GM12878 (cell line): ENCODE measurements at regions not wholly inside any gene's neighbourhood (a gene's known extent, or its start where the extent isn't known, plus 50 kb on each side); places are given as distances from the start of the nearest gene placed in this dataset.

Source experiments
- ATAC-seq: fragments of 200-7000 bp; cut with Tn5 transposase; 3 replicates; pipeline ENCODE4 v1.9.1; 2020; ENCODE audit warnings: mild to moderate bottlenecking, moderate library complexity
- BruUV-seq: library from RNA; stranded (reverse); fragments of 400-500 nt; replicated peaks from 2 replicates; lab custom pipeline; 2021; lab: Mats Ljungman, UMichigan
- CTCF ChIA-PET: fragments of 300-600 bp; sonication (Branson Sonifier 250); formaldehyde crosslinking; extraction: SDS; loops from one replicate; lab custom pipeline; 2021; ENCODE audit warnings: inconsistent platforms; lab: Yijun Ruan, JAX
- POLR2A ChIA-PET: fragments of 350-600 bp; formaldehyde crosslinking; extraction: SDS; loops from one replicate; lab custom pipeline; 2021; ENCODE audit warnings: inconsistent platforms; lab: Charles Lee
- RAD21 ChIA-PET: fragments of 300-600 bp; sonication (Branson Sonifier 250); formaldehyde crosslinking; loops from one replicate; lab custom pipeline; 2023; ENCODE audit warnings: antibody characterized with exemption; ENCODE audit not compliant: unreplicated experiment; lab: Charles Lee
- SMC1A ChIA-PET: fragments of 300-600 bp; sonication (Branson Sonifier 250); formaldehyde crosslinking; loops from one replicate; lab custom pipeline; 2023; ENCODE audit not compliant: unreplicated experiment, uncharacterized antibody; lab: Charles Lee
- DNase-seq: peaks from one replicate; pipeline ENCODE4 v3.0.0-alpha.2; 2011; ENCODE audit warnings: low read depth, low spot score
- FAIRE-seq: peaks from 3 replicates; lab custom pipeline; 2011; peaks lifted over from hg19 to GRCh38; lab: Jason Lieb, UNC
- H2AFZ ChIP-seq: 2 replicates; pipeline ENCODE4 v1.6.0; 2011; ENCODE audit warnings: low read depth, low read length, control low read depth; ENCODE audit not compliant: control insufficient read depth
- H3K27ac ChIP-seq: 2 replicates; pipeline ENCODE4 v1.5.1; 2011; ENCODE audit warnings: control low read depth; ENCODE audit not compliant: control insufficient read depth, insufficient read depth
- H3K27me3 ChIP-seq, 2 experiments: replicated peaks in 1 of 2; 2 replicates each; pipeline versions ENCODE4 v1.6.0 to v1.6.1; 2011; ENCODE audit warnings: low read length in 1 of 2; ENCODE audit not compliant: control insufficient read depth in 2 of 2, insufficient read depth in 2 of 2
- H3K36me3 ChIP-seq, 2 experiments: 2 replicates each; pipeline ENCODE4 v1.5.1; 2011; ENCODE audit warnings: low read length in 1 of 2; ENCODE audit not compliant: control insufficient read depth in 2 of 2, insufficient read depth in 2 of 2
- H3K4me1 ChIP-seq: 2 replicates; pipeline ENCODE4 v1.6.1; 2011; ENCODE audit warnings: mild to moderate bottlenecking, low read length, moderate library complexity, mixed read lengths; ENCODE audit not compliant: control insufficient read depth, insufficient read depth
- H3K4me2 ChIP-seq: 2 replicates; pipeline ENCODE4 v1.6.0; 2011; ENCODE audit warnings: control low read depth; ENCODE audit not compliant: control insufficient read depth, insufficient read depth
- H3K4me3 ChIP-seq: fragments of 200-600 bp; sonication (generic); 2 replicates; pipeline ENCODE4 v1.5.1; 2016
- H3K79me2 ChIP-seq: 2 replicates; pipeline ENCODE4 v1.6.0; 2011; ENCODE audit warnings: low read length; ENCODE audit not compliant: control insufficient read depth, insufficient read depth
- H3K9ac ChIP-seq: 2 replicates; pipeline ENCODE4 v1.8.0; 2011; ENCODE audit warnings: low read length, control low read depth, mixed read lengths; ENCODE audit not compliant: control insufficient read depth, insufficient read depth
- H3K9me3 ChIP-seq: replicated peaks from 3 replicates; pipeline ENCODE4 v1.5.1; 2011; ENCODE audit warnings: mild to moderate bottlenecking, low read length; ENCODE audit not compliant: control insufficient read depth, insufficient read depth
- H4K20me1 ChIP-seq: 2 replicates; pipeline ENCODE4 v1.6.0; 2011; ENCODE audit not compliant: control insufficient read depth, insufficient read depth
- CHD1 ChIP-seq: IDR thresholded peaks from 2 replicates; pipeline ENCODE4 v1.6.1; 2012; ENCODE audit warnings: low read depth, low read length, improper control_type of control experiment
- ESRRA ChIP-seq: IDR thresholded peaks from 2 replicates; pipeline ENCODE4 v1.6.1; 2012; ENCODE audit warnings: mild to moderate bottlenecking, low read length, improper control_type of control experiment
- FOXK2 ChIP-seq: fragments of 450-650 bp; IDR thresholded peaks from 2 replicates; pipeline ENCODE4 v1.6.1; 2017; ENCODE audit warnings: mild to moderate bottlenecking, moderate library complexity
- HDAC2 ChIP-seq: fragments of 200-600 bp; sonication (generic); IDR thresholded peaks from 2 replicates; pipeline ENCODE4 v1.6.1; 2017
- IRF4 ChIP-seq: IDR thresholded peaks from 2 replicates; pipeline ENCODE4 v1.6.1; 2011; ENCODE audit warnings: low read depth, low read length
- MEF2A ChIP-seq: IDR thresholded peaks from 2 replicates; pipeline ENCODE4 v1.6.1; 2011; ENCODE audit warnings: low read depth, mild to moderate bottlenecking, low read length, moderate library complexity; ENCODE audit not compliant: insufficient read depth
- MTA2 ChIP-seq: fragments of 450-650 bp; IDR thresholded peaks from 2 replicates; pipeline ENCODE4 v1.6.1; 2016; ENCODE audit warnings: low read depth, mild to moderate bottlenecking, moderate library complexity
- POU2F2 ChIP-seq: IDR thresholded peaks from 3 replicates; pipeline ENCODE4 v1.6.1; 2011; ENCODE audit warnings: low read depth, mild to moderate bottlenecking, low read length, borderline replicate concordance
- ZNF217 ChIP-seq: fragments of 450-650 bp; IDR thresholded peaks from 2 replicates; pipeline ENCODE4 v1.6.1; 2017; ENCODE audit warnings: antibody characterized with exemption, mild to moderate bottlenecking
- ZZZ3 ChIP-seq: IDR thresholded peaks from 2 replicates; pipeline ENCODE4 v1.6.1; 2011; ENCODE audit warnings: low read depth; ENCODE audit not compliant: control insufficient read depth, insufficient read length
- WGBS: methylation state at CpG from one replicate; pipeline ENCODE4 v1.1.6; 2016; ENCODE audit warnings: low lambda C conversion rate; ENCODE audit not compliant: insufficient replicate concordance, insufficient coverage; ENCODE audit errors: missing lambda C conversion rate; 5-methylcytosine and 5-hydroxymethylcytosine counted together
- in situ Hi-C: fragments of 300-500 bp; cut with MboI; formaldehyde crosslinking; loops from 9 replicates; pipeline ENCODE4 v1.14.3; 2018; ENCODE audit warnings: mixed read lengths
- intact Hi-C: fragments of 100-400 bp; cut with micrococcal nuclease; formaldehyde crosslinking; loops from one replicate; pipeline ENCODE4 v1.14.2; 2022; ENCODE audit not compliant: unreplicated experiment
- TF ChIP-seq, protein P1 (sequence below): fragments of 450-650 bp; IDR thresholded peaks from 2 replicates; pipeline ENCODE4 v1.6.1; 2016; ENCODE audit warnings: mild to moderate bottlenecking
- TF ChIP-seq, protein P2 (sequence below): fragments of 450-650 bp; IDR thresholded peaks from 2 replicates; pipeline ENCODE4 v1.6.1; 2014; ENCODE audit warnings: mild to moderate bottlenecking
- TF ChIP-seq, protein P3 (sequence below): IDR thresholded peaks from 2 replicates; pipeline ENCODE4 v1.6.1; 2012; ENCODE audit warnings: low read depth, low read length, improper control_type of control experiment
- TF ChIP-seq, protein P4 (sequence below): IDR thresholded peaks from 2 replicates; pipeline ENCODE4 v1.6.1; 2011; ENCODE audit warnings: low read depth, mild to moderate bottlenecking, low read length, moderate library complexity, borderline replicate concordance; ENCODE audit errors: extremely low read depth
- TF ChIP-seq, protein P5 (sequence below): fragments of 450-650 bp; IDR thresholded peaks from 2 replicates; pipeline ENCODE4 v1.6.1; 2016; ENCODE audit warnings: mild to moderate bottlenecking, moderate library complexity, borderline replicate concordance
- TF ChIP-seq, protein P6 (sequence below): fragments of 450-650 bp; IDR thresholded peaks from 2 replicates; pipeline ENCODE4 v1.6.1; 2016; ENCODE audit warnings: mild to moderate bottlenecking

DNA sequence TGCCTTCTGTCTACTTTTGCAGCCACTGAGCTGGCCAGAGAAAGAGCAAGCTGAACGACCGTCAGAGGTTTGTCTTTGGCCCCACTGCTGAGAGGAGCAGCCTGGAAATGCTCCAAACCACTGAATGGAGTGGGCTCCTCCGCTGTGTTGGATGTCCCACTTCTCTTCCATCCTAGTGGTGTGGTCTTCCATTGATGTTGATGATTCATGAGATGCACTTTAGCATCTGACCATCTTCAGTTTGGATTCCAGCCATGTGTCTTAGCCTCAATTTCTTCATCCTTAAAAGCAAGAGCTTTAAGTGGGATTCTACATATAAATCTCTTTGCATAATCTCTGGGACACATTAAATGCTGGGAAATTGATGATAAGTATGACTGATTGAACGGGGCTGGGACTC, 276.9 kb downstream of the SIPA1L2 start:
- CTCF ChIA-PET, result interaction anchor here (0.6 kb wide), 1 partner anchor 282 kb away, joined by 3 read pairs; no protein-coding TSS in a partner anchor
- FAIRE-seq, result no peak
- SMC1A ChIA-PET, result no interaction called here

More for the DNA sequence above, 276.9 kb downstream of the SIPA1L2 start:
- Histone ChIP-seq H3K4me3 (no peak overlapping the region), H3K79me2 (no peaks in the 10 kb centered on the region), H3K27ac (no peak overlapping the region), H2AFZ (no peak overlapping the region), H4K20me1 (no peaks in the 10 kb centered on the region), H3K9ac (no peak overlapping the region), H3K4me1 (no peaks in the 10 kb centered on the region), H3K36me3 (no peaks in the 10 kb centered on the region), H3K27me3 (no peaks in the 10 kb centered on the region), H3K4me2 (no peak overlapping the region), H3K9me3 (no peaks in the 10 kb centered on the region)
- intact Hi-C loops (no loop called here), in situ Hi-C loops (no loop called here)
- ChIA-PET RAD21 (no interaction called here), POLR2A (no interaction called here)
- ATAC-seq (no peak), DNase-seq (no peak)
- no TSS peak for BruUV-seq
- 8% methylated on average over 4 of the region's 4 CpGs for WGBS
- TF ChIP-seq, protein P1, sequence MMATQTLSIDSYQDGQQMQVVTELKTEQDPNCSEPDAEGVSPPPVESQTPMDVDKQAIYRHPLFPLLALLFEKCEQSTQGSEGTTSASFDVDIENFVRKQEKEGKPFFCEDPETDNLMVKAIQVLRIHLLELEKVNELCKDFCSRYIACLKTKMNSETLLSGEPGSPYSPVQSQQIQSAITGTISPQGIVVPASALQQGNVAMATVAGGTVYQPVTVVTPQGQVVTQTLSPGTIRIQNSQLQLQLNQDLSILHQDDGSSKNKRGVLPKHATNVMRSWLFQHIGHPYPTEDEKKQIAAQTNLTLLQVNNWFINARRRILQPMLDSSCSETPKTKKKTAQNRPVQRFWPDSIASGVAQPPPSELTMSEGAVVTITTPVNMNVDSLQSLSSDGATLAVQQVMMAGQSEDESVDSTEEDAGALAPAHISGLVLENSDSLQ, result no peak
- TF ChIP-seq, protein P2, sequence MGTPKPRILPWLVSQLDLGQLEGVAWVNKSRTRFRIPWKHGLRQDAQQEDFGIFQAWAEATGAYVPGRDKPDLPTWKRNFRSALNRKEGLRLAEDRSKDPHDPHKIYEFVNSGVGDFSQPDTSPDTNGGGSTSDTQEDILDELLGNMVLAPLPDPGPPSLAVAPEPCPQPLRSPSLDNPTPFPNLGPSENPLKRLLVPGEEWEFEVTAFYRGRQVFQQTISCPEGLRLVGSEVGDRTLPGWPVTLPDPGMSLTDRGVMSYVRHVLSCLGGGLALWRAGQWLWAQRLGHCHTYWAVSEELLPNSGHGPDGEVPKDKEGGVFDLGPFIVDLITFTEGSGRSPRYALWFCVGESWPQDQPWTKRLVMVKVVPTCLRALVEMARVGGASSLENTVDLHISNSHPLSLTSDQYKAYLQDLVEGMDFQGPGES, result no peak
- no peak for TF ChIP-seq MTA2
- TF ChIP-seq, protein P3, sequence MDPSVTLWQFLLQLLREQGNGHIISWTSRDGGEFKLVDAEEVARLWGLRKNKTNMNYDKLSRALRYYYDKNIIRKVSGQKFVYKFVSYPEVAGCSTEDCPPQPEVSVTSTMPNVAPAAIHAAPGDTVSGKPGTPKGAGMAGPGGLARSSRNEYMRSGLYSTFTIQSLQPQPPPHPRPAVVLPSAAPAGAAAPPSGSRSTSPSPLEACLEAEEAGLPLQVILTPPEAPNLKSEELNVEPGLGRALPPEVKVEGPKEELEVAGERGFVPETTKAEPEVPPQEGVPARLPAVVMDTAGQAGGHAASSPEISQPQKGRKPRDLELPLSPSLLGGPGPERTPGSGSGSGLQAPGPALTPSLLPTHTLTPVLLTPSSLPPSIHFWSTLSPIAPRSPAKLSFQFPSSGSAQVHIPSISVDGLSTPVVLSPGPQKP, result no peak
- TF ChIP-seq FOXK2, result no peak
- TF ChIP-seq, protein P4, sequence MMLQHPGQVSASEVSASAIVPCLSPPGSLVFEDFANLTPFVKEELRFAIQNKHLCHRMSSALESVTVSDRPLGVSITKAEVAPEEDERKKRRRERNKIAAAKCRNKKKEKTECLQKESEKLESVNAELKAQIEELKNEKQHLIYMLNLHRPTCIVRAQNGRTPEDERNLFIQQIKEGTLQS, result no peak
- TF ChIP-seq MEF2A, result no peak
- no peak for TF ChIP-seq ESRRA
- TF ChIP-seq, protein P5, sequence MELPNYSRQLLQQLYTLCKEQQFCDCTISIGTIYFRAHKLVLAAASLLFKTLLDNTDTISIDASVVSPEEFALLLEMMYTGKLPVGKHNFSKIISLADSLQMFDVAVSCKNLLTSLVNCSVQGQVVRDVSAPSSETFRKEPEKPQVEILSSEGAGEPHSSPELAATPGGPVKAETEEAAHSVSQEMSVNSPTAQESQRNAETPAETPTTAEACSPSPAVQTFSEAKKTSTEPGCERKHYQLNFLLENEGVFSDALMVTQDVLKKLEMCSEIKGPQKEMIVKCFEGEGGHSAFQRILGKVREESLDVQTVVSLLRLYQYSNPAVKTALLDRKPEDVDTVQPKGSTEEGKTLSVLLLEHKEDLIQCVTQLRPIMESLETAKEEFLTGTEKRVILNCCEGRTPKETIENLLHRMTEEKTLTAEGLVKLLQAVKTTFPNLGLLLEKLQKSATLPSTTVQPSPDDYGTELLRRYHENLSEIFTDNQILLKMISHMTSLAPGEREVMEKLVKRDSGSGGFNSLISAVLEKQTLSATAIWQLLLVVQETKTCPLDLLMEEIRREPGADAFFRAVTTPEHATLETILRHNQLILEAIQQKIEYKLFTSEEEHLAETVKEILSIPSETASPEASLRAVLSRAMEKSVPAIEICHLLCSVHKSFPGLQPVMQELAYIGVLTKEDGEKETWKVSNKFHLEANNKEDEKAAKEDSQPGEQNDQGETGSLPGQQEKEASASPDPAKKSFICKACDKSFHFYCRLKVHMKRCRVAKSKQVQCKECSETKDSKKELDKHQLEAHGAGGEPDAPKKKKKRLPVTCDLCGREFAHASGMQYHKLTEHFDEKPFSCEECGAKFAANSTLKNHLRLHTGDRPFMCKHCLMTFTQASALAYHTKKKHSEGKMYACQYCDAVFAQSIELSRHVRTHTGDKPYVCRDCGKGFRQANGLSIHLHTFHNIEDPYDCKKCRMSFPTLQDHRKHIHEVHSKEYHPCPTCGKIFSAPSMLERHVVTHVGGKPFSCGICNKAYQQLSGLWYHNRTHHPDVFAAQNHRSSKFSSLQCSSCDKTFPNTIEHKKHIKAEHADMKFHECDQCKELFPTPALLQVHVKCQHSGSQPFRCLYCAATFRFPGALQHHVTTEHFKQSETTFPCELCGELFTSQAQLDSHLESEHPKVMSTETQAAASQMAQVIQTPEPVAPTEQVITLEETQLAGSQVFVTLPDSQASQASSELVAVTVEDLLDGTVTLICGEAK, result no peak
- no peak for TF ChIP-seq HDAC2
- TF ChIP-seq CHD1, result no peak
- TF ChIP-seq, protein P6, sequence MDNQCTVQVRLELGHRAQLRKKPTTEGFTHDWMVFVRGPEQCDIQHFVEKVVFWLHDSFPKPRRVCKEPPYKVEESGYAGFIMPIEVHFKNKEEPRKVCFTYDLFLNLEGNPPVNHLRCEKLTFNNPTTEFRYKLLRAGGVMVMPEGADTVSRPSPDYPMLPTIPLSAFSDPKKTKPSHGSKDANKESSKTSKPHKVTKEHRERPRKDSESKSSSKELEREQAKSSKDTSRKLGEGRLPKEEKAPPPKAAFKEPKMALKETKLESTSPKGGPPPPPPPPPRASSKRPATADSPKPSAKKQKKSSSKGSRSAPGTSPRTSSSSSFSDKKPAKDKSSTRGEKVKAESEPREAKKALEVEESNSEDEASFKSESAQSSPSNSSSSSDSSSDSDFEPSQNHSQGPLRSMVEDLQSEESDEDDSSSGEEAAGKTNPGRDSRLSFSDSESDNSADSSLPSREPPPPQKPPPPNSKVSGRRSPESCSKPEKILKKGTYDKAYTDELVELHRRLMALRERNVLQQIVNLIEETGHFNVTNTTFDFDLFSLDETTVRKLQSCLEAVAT, result no peak
- TF ChIP-seq ZNF217, result no peak
- TF ChIP-seq ZZZ3, result no peak
- no peak for TF ChIP-seq POU2F2
- no peak for TF ChIP-seq IRF4
